HepG2 (cell line): ENCODE measurements at regions not wholly inside any gene's neighbourhood (a gene's known extent, or its start where the extent isn't known, plus 50 kb on each side); places are given as distances from the start of the nearest gene placed in this dataset.

Experiments
- ATAC-seq: fragments of 200-7000 bp; cut with Tn5 transposase; 3 replicates; pipeline ENCODE4 v1.9.1; 2020; ENCODE audit warnings: mild to moderate bottlenecking, moderate library complexity
- BruUV-seq: library from RNA; stranded (reverse); fragments of 400-500 nt; replicated peaks from 2 replicates; lab custom pipeline; 2021; lab: Mats Ljungman, UMichigan
- CTCF ChIA-PET: fragments of 300-600 bp; formaldehyde crosslinking; extraction: SDS; loops from one replicate; lab custom pipeline; 2021; ENCODE audit warnings: low total read pairs, inconsistent platforms, low intra/inter-chr PET ratio; lab: Yijun Ruan, JAX
- POLR2A ChIA-PET: fragments of 350-600 bp; sonication (Branson Sonifier 250); formaldehyde crosslinking; loops from one replicate; lab custom pipeline; 2020; ENCODE audit warnings: antibody characterized with exemption, inconsistent platforms; lab: Yijun Ruan, JAX
- DNase-seq: peaks from one replicate; pipeline ENCODE4 v3.0.0-alpha.2; 2015; ENCODE audit warnings: low spot score
- FAIRE-seq: peaks from 3 replicates; lab custom pipeline; 2011; peaks lifted over from hg19 to GRCh38; lab: Jason Lieb, UNC
- H2AFZ ChIP-seq: one replicate; pipeline ENCODE4 v1.6.1; 2011; ENCODE audit warnings: low read length, inconsistent platforms
- H3K27ac ChIP-seq: fragments of 300-600 bp; 3 replicates; pipeline ENCODE4 v1.8.0; 2011; ENCODE audit warnings: mixed run types, mild to moderate bottlenecking, mixed read lengths, low read length, inconsistent platforms; ENCODE audit not compliant: insufficient read depth; ENCODE audit errors: extremely low read length
- H3K27me3 ChIP-seq, 2 experiments: fragments of 200-600 bp in 1 of 2; 2 replicates in 1 of 2; 3 replicates in 1 of 2; pipeline versions ENCODE4 v1.6.0 to v1.8.0; 2011; ENCODE audit warnings: low read length in 2 of 2, mild to moderate bottlenecking in 2 of 2, moderate library complexity in 2 of 2, inconsistent platforms in 1 of 2; ENCODE audit not compliant: insufficient read depth in 2 of 2, control insufficient read depth in 1 of 2
- H3K36me3 ChIP-seq, 2 experiments: fragments of 200-600 bp in 1 of 2; replicated peaks in 1 of 2; 2 replicates in 1 of 2; 3 replicates in 1 of 2; pipeline versions ENCODE4 v1.5.1 to v1.8.0; 2011; ENCODE audit warnings: low read length in 2 of 2, inconsistent platforms in 1 of 2; ENCODE audit not compliant: insufficient read depth in 2 of 2, control insufficient read depth in 1 of 2
- H3K4me1 ChIP-seq: 2 replicates; pipeline ENCODE4 v1.5.1; 2012; ENCODE audit warnings: low read length, inconsistent platforms; ENCODE audit not compliant: insufficient read depth
- H3K4me2 ChIP-seq: 2 replicates; pipeline ENCODE4 v1.6.0; 2011; ENCODE audit warnings: low read depth, low read length, inconsistent platforms
- H3K4me3 ChIP-seq, 3 experiments: fragments of 200-600 bp in 1 of 3; sonication (generic), shearing (Covaris generic) in 1 of 3; replicated peaks in 1 of 3; 2 replicates each; pipeline ENCODE4 v1.5.1; 2011 to 2016; ENCODE audit warnings: low read length in 3 of 3, inconsistent platforms in 2 of 3, low read depth in 2 of 3, mild to moderate bottlenecking in 2 of 3, control low read depth in 1 of 3, mixed read lengths in 1 of 3; ENCODE audit not compliant: insufficient read depth in 1 of 3
- H3K79me2 ChIP-seq: one replicate; pipeline ENCODE4 v1.6.1; 2011; ENCODE audit warnings: low read length, inconsistent platforms; ENCODE audit not compliant: insufficient read depth
- H3K9ac ChIP-seq: 2 replicates; pipeline ENCODE4 v1.6.0; 2011; ENCODE audit warnings: mild to moderate bottlenecking, low read depth, low read length, inconsistent platforms; ENCODE audit not compliant: insufficient read depth
- H3K9me3 ChIP-seq: 2 replicates; pipeline ENCODE4 v1.5.1; 2012; ENCODE audit warnings: mild to moderate bottlenecking, low read length
- H4K20me1 ChIP-seq: 2 replicates; pipeline ENCODE4 v1.6.0; 2011; ENCODE audit warnings: inconsistent platforms, mild to moderate bottlenecking, low read length, moderate library complexity; ENCODE audit not compliant: insufficient read depth
- AFF4 ChIP-seq: sonication (generic); formaldehyde crosslinking; IDR thresholded peaks from 2 replicates; pipeline ENCODE4 v1.4.0; 2020; ENCODE audit warnings: missing genetic modification reagents
- DRAP1 ChIP-seq: IDR thresholded peaks from 2 replicates; pipeline ENCODE4 v1.6.1; 2016; ENCODE audit warnings: missing genetic modification reagents, missing compliant biosample characterization
- MXD3 ChIP-seq: IDR thresholded peaks from 2 replicates; pipeline ENCODE4 v1.6.1; 2016; ENCODE audit warnings: mild to moderate bottlenecking, missing biosample characterization, missing genetic modification reagents
- NFRKB ChIP-seq: fragments of 450-650 bp; IDR thresholded peaks from 2 replicates; pipeline ENCODE4 v1.6.1; 2017
- U2AF2 ChIP-seq: fragments of 200-400 bp; formaldehyde crosslinking; IDR thresholded peaks from 2 replicates; pipeline ENCODE4 v1.6.1; 2017; ENCODE audit warnings: low read depth, mild to moderate bottlenecking, low read length
- ZC3H4 ChIP-seq: sonication (generic); formaldehyde crosslinking; IDR thresholded peaks from 2 replicates; pipeline ENCODE4 v1.4.0; 2020; ENCODE audit warnings: missing genetic modification reagents, borderline replicate concordance
- ZNF232 ChIP-seq: sonication (generic); formaldehyde crosslinking; IDR thresholded peaks from 2 replicates; pipeline ENCODE4 v1.4.0; 2020; ENCODE audit warnings: missing genetic modification reagents, borderline replicate concordance
- ZNF30 ChIP-seq: sonication (generic); formaldehyde crosslinking; IDR thresholded peaks from 2 replicates; pipeline ENCODE4 v1.5.0; 2020; ENCODE audit warnings: mild to moderate bottlenecking, missing genetic modification reagents
- ZNF33A ChIP-seq: sonication (generic); formaldehyde crosslinking; IDR thresholded peaks from 2 replicates; pipeline ENCODE4 v1.5.1; 2020; ENCODE audit warnings: missing genetic modification reagents, mild to moderate bottlenecking, moderate library complexity, borderline replicate concordance
- WGBS: methylation state at CpG from one replicate; pipeline ENCODE4 v1.1.6; 2017; ENCODE audit warnings: low lambda C conversion rate; 5-methylcytosine and 5-hydroxymethylcytosine counted together
- in situ Hi-C: cut with HindIII; loops from 2 replicates; pipeline ENCODE4 v1.10.0; 2017; ENCODE audit warnings: low pct_unique_long_range_greater_than_20kb; ENCODE audit not compliant: extremely low pct_ligation_motif_present
- intact Hi-C: fragments of 100-400 bp; cut with micrococcal nuclease; formaldehyde crosslinking; loops from one replicate; pipeline ENCODE4 v1.10.0; 2022; ENCODE audit not compliant: unreplicated experiment

GRCh38 chr13:54356849-54357248 lies 1328.2 kb downstream of the OLFM4 start (continued):
- TF ChIP-seq MXD3 (no peak), ZNF232 (no peak)

GRCh38 chr13:54357284-54357933 lies 1328.8 kb downstream of the OLFM4 start:
- Histone ChIP-seq H3K4me3 (no peak overlapping the region), H2AFZ (no peak overlapping the region), H3K79me2 (no peaks in the 10 kb centered on the region), H3K4me2 (no peak overlapping the region), H3K27ac (no peak overlapping the region), H3K9me3 (peaks cover 55% of the 10 kb centered on the region), H4K20me1 (no peaks in the 10 kb centered on the region), H3K36me3 (no peaks in the 10 kb centered on the region), H3K27me3 (no peaks in the 10 kb centered on the region), H3K4me1 (no peaks in the 10 kb centered on the region), H3K9ac (no peak overlapping the region)
- BruUV-seq: no TSS peak
- intact Hi-C loops: no loop called here
- in situ Hi-C loops: no loop called here
- 0% methylated on average over 5 of the region's 5 CpGs for WGBS
- no peak for FAIRE-seq
- no peak for ATAC-seq
- no peak for TF ChIP-seq U2AF2
- TF ChIP-seq DRAP1: no peak
- TF ChIP-seq ZC3H4 (CRISPR knock-in tag): no peak
- TF ChIP-seq NFRKB: no peak
- no peak for TF ChIP-seq AFF4 (CRISPR knock-in tag)
- TF ChIP-seq ZNF33A: no peak
- no peak for TF ChIP-seq ZNF30
- ChIA-PET CTCF (no interaction called here), POLR2A (no interaction called here)
- no peak for DNase-seq
